Fibroblast of mammary gland (primary cell): ENCODE measurements at regions not wholly inside any gene's neighbourhood (a gene's known extent, or its start where the extent isn't known, plus 50 kb on each side); places are given as distances from the start of the nearest gene placed in this dataset.

Experiments
- DNase-seq: peaks from one replicate; pipeline ENCODE4 v3.0.0-alpha.2; 2010; ENCODE audit warnings: low read depth
- H3K4me3 ChIP-seq: 2 replicates; pipeline ENCODE4 v1.5.1; 2011; ENCODE audit warnings: low read depth, mild to moderate bottlenecking, low read length, moderate library complexity; ENCODE audit not compliant: control insufficient read depth
- TF ChIP-seq, protein P1 (sequence below): conservative IDR thresholded peaks from 2 replicates; pipeline ENCODE4 v1.5.1; 2011; ENCODE audit warnings: low read depth, low read length, inconsistent platforms; ENCODE audit not compliant: control insufficient read depth, insufficient read depth

- H3K4me3 ChIP-seq: no peak overlapping the region
- peak; percentile 48 for DNase-seq
- TF ChIP-seq, protein P1, sequence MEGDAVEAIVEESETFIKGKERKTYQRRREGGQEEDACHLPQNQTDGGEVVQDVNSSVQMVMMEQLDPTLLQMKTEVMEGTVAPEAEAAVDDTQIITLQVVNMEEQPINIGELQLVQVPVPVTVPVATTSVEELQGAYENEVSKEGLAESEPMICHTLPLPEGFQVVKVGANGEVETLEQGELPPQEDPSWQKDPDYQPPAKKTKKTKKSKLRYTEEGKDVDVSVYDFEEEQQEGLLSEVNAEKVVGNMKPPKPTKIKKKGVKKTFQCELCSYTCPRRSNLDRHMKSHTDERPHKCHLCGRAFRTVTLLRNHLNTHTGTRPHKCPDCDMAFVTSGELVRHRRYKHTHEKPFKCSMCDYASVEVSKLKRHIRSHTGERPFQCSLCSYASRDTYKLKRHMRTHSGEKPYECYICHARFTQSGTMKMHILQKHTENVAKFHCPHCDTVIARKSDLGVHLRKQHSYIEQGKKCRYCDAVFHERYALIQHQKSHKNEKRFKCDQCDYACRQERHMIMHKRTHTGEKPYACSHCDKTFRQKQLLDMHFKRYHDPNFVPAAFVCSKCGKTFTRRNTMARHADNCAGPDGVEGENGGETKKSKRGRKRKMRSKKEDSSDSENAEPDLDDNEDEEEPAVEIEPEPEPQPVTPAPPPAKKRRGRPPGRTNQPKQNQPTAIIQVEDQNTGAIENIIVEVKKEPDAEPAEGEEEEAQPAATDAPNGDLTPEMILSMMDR: no peak
Measured at GRCh38 chr2:160719116-160719515, 225.5 kb upstream of the RBMS1 start.

GRCh38 chr2:160720098-160720497 is 226.5 kb upstream of the RBMS1 start:
- DNase-seq: no peak
- TF ChIP-seq, protein P1: no peak
- no peak overlapping the region for H3K4me3 ChIP-seq

GRCh38 chr2:160721089-160722040 is 227.8 kb upstream of the RBMS1 start:
- H3K4me3 ChIP-seq: no peak overlapping the region
- DNase-seq: peak; percentile 20
- TF ChIP-seq, protein P1: no peak

- TF ChIP-seq, protein P1: no peak
- no peak overlapping the region for H3K4me3 ChIP-seq
- DNase-seq: no peak
Measured at GRCh38 chr2:160726046-160726445, 232.4 kb upstream of the RBMS1 start.

- TF ChIP-seq, protein P1: no peak
- no peak overlapping the region for H3K4me3 ChIP-seq
- DNase-seq: no peak
Measured at GRCh38 chr2:160730296-160730995, 236.8 kb upstream of the RBMS1 start.

GRCh38 chr2:160731415-160731814 is 237.8 kb upstream of the RBMS1 start:
- TF ChIP-seq, protein P1: no peak
- DNase-seq: no peak
- no peak overlapping the region for H3K4me3 ChIP-seq
